Hepatocyte (in vitro differentiated cells): ENCODE measurements at regions not wholly inside any gene's neighbourhood (a gene's known extent, or its start where the extent isn't known, plus 50 kb on each side); places are given as distances from the start of the nearest gene placed in this dataset.

Source experiments
- DNase-seq: peaks from one replicate; pipeline ENCODE4 v3.0.0-alpha.2; 2016; ENCODE audit warnings: low spot score
- H2AFZ ChIP-seq: fragments of 200-600 bp; sonication (generic); 2 replicates; pipeline ENCODE4 v1.6.0; 2016; ENCODE audit warnings: antibody characterized with exemption, mild to moderate bottlenecking
- H3K27ac ChIP-seq: fragments of 200-600 bp; sonication (generic); 2 replicates; pipeline ENCODE4 v1.5.1; 2016; ENCODE audit warnings: mild to moderate bottlenecking
- H3K27me3 ChIP-seq: fragments of 200-600 bp; sonication (generic); 2 replicates; pipeline ENCODE4 v1.6.1; 2016
- H3K36me3 ChIP-seq: fragments of 200-600 bp; sonication (generic); replicated peaks from 2 replicates; pipeline ENCODE4 v1.5.1; 2016; ENCODE audit warnings: low read depth; ENCODE audit not compliant: insufficient read depth
- H3K4me1 ChIP-seq: fragments of 200-600 bp; sonication (generic); 2 replicates; pipeline ENCODE4 v1.5.1; 2016; ENCODE audit warnings: mild to moderate bottlenecking, moderate library complexity; ENCODE audit not compliant: insufficient read depth
- H3K4me2 ChIP-seq: fragments of 200-600 bp; sonication (generic); 2 replicates; pipeline ENCODE4 v1.6.0; 2016
- H3K4me3 ChIP-seq: fragments of 200-600 bp; sonication (generic); 2 replicates; pipeline ENCODE4 v1.5.1; 2016; ENCODE audit warnings: mild to moderate bottlenecking
- H3K79me2 ChIP-seq: fragments of 200-600 bp; sonication (generic); 2 replicates; pipeline ENCODE4 v1.6.0; 2017; ENCODE audit warnings: mild to moderate bottlenecking
- H3K9me2 ChIP-seq: fragments of 200-600 bp; sonication (generic); replicated peaks from 2 replicates; pipeline ENCODE4 v1.6.0; 2017; ENCODE audit warnings: mild to moderate bottlenecking; ENCODE audit not compliant: insufficient read depth
- H3K9me3 ChIP-seq: fragments of 200-600 bp; sonication (generic); 2 replicates; pipeline ENCODE4 v1.5.1; 2016; ENCODE audit warnings: low read depth, mild to moderate bottlenecking
- H4K20me1 ChIP-seq: fragments of 200-600 bp; sonication (generic); 2 replicates; pipeline ENCODE4 v1.6.0; 2016; ENCODE audit warnings: mild to moderate bottlenecking; ENCODE audit not compliant: insufficient read depth, poor library complexity, severe bottlenecking
- EZH2 ChIP-seq: fragments of 200-600 bp; sonication (generic); IDR thresholded peaks from 2 replicates; pipeline ENCODE4 v1.6.1; 2016; ENCODE audit warnings: antibody characterized with exemption, mild to moderate bottlenecking, borderline replicate concordance
- EZH2phosphoT487 ChIP-seq: fragments of 200-600 bp; sonication (generic); IDR thresholded peaks from one replicate; pipeline ENCODE4 v1.6.1; 2018; ENCODE audit warnings: antibody characterized with exemption, mild to moderate bottlenecking, low read depth, moderate library complexity; ENCODE audit not compliant: unreplicated experiment, severe bottlenecking
- WGBS: methylation state at CpG from one replicate; pipeline ENCODE4 v1.1.6; 2016; ENCODE audit warnings: low lambda C conversion rate; ENCODE audit errors: missing lambda C conversion rate; 5-methylcytosine and 5-hydroxymethylcytosine counted together
- TF ChIP-seq, protein P1 (sequence below): fragments of 200-600 bp; sonication (generic); IDR thresholded peaks from 2 replicates; pipeline ENCODE4 v1.5.1; 2016; ENCODE audit warnings: antibody characterized with exemption, mild to moderate bottlenecking; ENCODE audit not compliant: poor library complexity

DNA sequence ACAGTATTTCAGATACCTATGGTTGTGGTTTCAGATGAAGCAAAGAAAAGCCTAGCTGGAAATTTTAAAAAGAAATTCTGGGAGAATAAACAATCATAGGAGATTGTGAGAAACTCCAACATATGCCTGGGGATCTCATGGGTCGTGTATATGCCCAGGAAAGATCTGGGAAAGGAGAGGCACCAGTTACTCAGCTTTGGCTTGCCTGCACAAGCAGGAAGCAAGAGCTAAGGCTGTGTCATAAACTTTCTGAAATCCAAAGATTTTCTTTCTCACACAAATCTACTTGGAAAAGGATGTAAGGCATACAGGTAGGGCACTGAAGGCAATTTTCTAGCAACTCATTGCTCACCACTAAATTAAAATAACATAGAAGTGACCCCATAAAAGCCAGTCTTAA is 373.6 kb downstream of the CDC14C start:
- DNase-seq, result no peak
- Histone ChIP-seq H3K9me3 (no peaks in the 10 kb centered on the region), H3K79me2 (no peaks in the 10 kb centered on the region), H3K4me3 (no peak overlapping the region), H3K27me3 (no peaks in the 10 kb centered on the region), H3K4me2 (no peak overlapping the region), H3K36me3 (no peaks in the 10 kb centered on the region), H3K4me1 (no peaks in the 10 kb centered on the region), H3K9me2 (no peaks in the 10 kb centered on the region), H3K27ac (no peak overlapping the region), H2AFZ (no peak overlapping the region), H4K20me1 (no peaks in the 10 kb centered on the region)
- WGBS, result 79% methylated on average over 1 of the region's 1 CpG
- TF ChIP-seq, protein P1, sequence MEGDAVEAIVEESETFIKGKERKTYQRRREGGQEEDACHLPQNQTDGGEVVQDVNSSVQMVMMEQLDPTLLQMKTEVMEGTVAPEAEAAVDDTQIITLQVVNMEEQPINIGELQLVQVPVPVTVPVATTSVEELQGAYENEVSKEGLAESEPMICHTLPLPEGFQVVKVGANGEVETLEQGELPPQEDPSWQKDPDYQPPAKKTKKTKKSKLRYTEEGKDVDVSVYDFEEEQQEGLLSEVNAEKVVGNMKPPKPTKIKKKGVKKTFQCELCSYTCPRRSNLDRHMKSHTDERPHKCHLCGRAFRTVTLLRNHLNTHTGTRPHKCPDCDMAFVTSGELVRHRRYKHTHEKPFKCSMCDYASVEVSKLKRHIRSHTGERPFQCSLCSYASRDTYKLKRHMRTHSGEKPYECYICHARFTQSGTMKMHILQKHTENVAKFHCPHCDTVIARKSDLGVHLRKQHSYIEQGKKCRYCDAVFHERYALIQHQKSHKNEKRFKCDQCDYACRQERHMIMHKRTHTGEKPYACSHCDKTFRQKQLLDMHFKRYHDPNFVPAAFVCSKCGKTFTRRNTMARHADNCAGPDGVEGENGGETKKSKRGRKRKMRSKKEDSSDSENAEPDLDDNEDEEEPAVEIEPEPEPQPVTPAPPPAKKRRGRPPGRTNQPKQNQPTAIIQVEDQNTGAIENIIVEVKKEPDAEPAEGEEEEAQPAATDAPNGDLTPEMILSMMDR, result no peak
- TF ChIP-seq EZH2 (no peak), EZH2phosphoT487 (no peak)

DNA sequence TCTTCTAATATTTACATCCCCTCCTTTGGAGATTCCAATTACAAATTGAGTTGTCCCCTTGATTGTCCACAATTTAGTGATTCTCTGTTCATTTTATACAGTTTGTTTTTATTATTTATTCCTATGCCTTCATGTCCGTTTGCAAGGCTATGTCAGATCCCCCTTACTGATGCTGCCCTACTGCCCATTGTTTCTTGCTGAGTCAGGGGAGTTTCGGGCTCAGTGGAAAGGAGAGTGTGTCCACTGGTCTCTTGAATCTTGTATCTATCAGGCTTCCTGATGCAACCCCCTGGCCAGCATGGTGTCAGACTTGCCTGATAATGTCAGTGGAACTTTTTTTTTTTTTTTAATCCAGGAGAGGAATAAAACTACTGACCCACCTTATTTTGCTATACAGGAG is 384.4 kb downstream of the CDC14C start:
- Histone ChIP-seq H3K36me3 (no peaks in the 10 kb centered on the region), H3K4me1 (no peaks in the 10 kb centered on the region), H3K4me2 (no peak overlapping the region), H3K9me3 (no peaks in the 10 kb centered on the region), H3K79me2 (no peaks in the 10 kb centered on the region), H2AFZ (no peak overlapping the region), H3K27ac (no peak overlapping the region), H4K20me1 (no peaks in the 10 kb centered on the region), H3K4me3 (no peak overlapping the region), H3K27me3 (no peaks in the 10 kb centered on the region), H3K9me2 (no peaks in the 10 kb centered on the region)
- DNase-seq, result no peak
- 76% methylated on average over 2 of the region's 2 CpGs for WGBS
- TF ChIP-seq EZH2phosphoT487 (no peak), EZH2 (no peak)
- TF ChIP-seq, protein P1, result no peak

DNA sequence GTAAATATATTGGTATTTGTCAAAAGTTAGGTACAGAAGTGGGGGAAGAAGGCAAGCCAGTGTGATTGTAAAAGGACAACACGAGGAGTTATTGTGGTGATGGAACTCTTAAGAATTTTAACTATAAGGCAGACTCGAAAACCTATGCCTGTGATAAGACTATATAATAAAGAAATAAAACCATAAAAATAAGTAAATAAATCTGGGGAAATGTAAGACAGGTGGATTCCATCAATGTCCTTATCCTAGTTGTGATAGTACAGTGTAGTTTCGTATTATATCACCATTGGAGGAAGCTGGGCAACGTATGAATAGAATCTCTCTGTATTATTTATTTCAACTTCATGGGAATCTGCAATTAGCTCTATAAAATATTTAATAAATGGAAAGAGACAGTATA is 395.7 kb downstream of the CDC14C start:
- DNase-seq, result no peak
- Histone ChIP-seq H2AFZ (no peak overlapping the region), H3K36me3 (no peaks in the 10 kb centered on the region), H4K20me1 (no peaks in the 10 kb centered on the region), H3K4me3 (no peak overlapping the region), H3K27me3 (no peaks in the 10 kb centered on the region), H3K79me2 (no peaks in the 10 kb centered on the region), H3K4me2 (no peak overlapping the region), H3K9me3 (no peaks in the 10 kb centered on the region), H3K9me2 (no peaks in the 10 kb centered on the region), H3K4me1 (no peaks in the 10 kb centered on the region), H3K27ac (no peak overlapping the region)
- TF ChIP-seq, protein P1, result no peak
- no peak for TF ChIP-seq EZH2phosphoT487
- no peak for TF ChIP-seq EZH2
- WGBS, result 88% methylated on average over 4 of the region's 4 CpGs

DNA sequence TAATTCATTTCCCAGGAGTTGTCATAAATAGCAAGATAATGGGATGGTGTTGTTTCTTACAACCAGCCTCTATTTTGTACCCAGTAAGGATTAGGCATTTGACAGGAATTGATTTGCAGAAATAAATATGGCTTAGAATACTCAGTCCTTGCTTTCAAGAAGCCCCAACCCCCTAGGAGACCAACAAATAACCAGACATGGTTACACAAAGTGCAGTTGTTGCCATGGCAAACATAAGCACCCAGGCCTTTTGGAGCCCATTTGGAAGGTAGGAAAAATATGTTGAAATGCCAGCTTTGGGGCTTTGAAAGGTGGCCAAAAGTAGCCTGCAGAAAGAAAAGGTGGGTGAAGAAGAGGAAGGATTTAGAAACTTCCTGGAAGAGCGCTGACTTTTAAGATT is 397.5 kb downstream of the CDC14C start:
- no peaks in the 10 kb centered on the region for H3K79me2 ChIP-seq
- H2AFZ ChIP-seq, result no peak overlapping the region
- 91% methylated on average over 1 of the region's 1 CpG for WGBS
- H3K27me3 ChIP-seq, result no peaks in the 10 kb centered on the region
- H3K4me3 ChIP-seq, result no peak overlapping the region
- no peaks in the 10 kb centered on the region for H3K9me3 ChIP-seq
- no peak overlapping the region for H3K4me2 ChIP-seq
- H3K4me1 ChIP-seq, result no peaks in the 10 kb centered on the region
- TF ChIP-seq EZH2phosphoT487, result no peak
- TF ChIP-seq, protein P1, result no peak
- no peak for TF ChIP-seq EZH2
- no peaks in the 10 kb centered on the region for H3K9me2 ChIP-seq
- no peak for DNase-seq
- H3K27ac ChIP-seq, result no peak overlapping the region
- no peaks in the 10 kb centered on the region for H4K20me1 ChIP-seq
- H3K36me3 ChIP-seq, result no peaks in the 10 kb centered on the region
